OCI-LY7 (cell line): ENCODE measurements at regions not wholly inside any gene's neighbourhood (a gene's known extent, or its start where the extent isn't known, plus 50 kb on each side); places are given as distances from the start of the nearest gene placed in this dataset.

Source experiments
- BruUV-seq: library from RNA; stranded (reverse); fragments of 400-500 nt; replicated peaks from 2 replicates; lab custom pipeline; 2021; lab: Mats Ljungman, UMichigan
- CTCF ChIA-PET: fragments of 300-600 bp; sonication (Branson Sonifier 250); formaldehyde crosslinking; loops from one replicate; lab custom pipeline; 2022; ENCODE audit warnings: antibody characterized with exemption; ENCODE audit not compliant: unreplicated experiment; lab: Charles Lee
- POLR2A ChIA-PET: fragments of 300-600 bp; sonication (Branson Sonifier 250); formaldehyde crosslinking; loops from one replicate; lab custom pipeline; 2022; ENCODE audit warnings: antibody characterized with exemption; lab: Charles Lee
- DNase-seq: peaks from one replicate; pipeline ENCODE4 v3.0.0-alpha.2; 2015; ENCODE audit warnings: low spot score
- H2AFZ ChIP-seq: fragments of 200-600 bp; sonication (generic), shearing (Covaris generic); 2 replicates; pipeline ENCODE4 v1.6.1; 2014; ENCODE audit warnings: mild to moderate bottlenecking, antibody characterized with exemption, low read length, moderate library complexity
- H3K27ac ChIP-seq: fragments of 200-600 bp; sonication (generic); 2 replicates; pipeline ENCODE4 v1.5.1; 2014; ENCODE audit warnings: mixed run types, low read depth, mild to moderate bottlenecking, moderate library complexity, low read length, inconsistent platforms; ENCODE audit not compliant: poor library complexity, severe bottlenecking
- H3K36me3 ChIP-seq: fragments of 200-600 bp; sonication (generic); 2 replicates; pipeline ENCODE4 v1.6.1; 2014; ENCODE audit warnings: mild to moderate bottlenecking, antibody characterized with exemption, low read length, moderate library complexity, mixed read lengths; ENCODE audit not compliant: insufficient read depth
- H3K4me1 ChIP-seq: fragments of 200-600 bp; sonication (generic); 2 replicates; pipeline ENCODE4 v1.5.1; 2014; ENCODE audit warnings: mild to moderate bottlenecking, low read length; ENCODE audit not compliant: insufficient read depth, poor library complexity, severe bottlenecking
- H3K4me2 ChIP-seq: fragments of 200-600 bp; sonication (generic); 2 replicates; pipeline ENCODE4 v1.6.1; 2014; ENCODE audit warnings: mild to moderate bottlenecking, low read length
- H3K4me3 ChIP-seq: fragments of 200-600 bp; sonication (generic); 2 replicates; pipeline ENCODE4 v1.5.1; 2014; ENCODE audit warnings: mild to moderate bottlenecking, low read depth, low read length; ENCODE audit not compliant: poor library complexity, severe bottlenecking
- H3K79me2 ChIP-seq: fragments of 200-600 bp; sonication (generic); 2 replicates; pipeline ENCODE4 v1.6.1; 2016; ENCODE audit warnings: low read depth, mild to moderate bottlenecking, low read length, moderate library complexity, mixed read lengths; ENCODE audit not compliant: insufficient read depth
- H3K9me2 ChIP-seq: fragments of 200-600 bp; sonication (generic); 2 replicates; pipeline ENCODE4 v1.6.1; 2016; ENCODE audit warnings: mild to moderate bottlenecking, low read length, mixed read lengths; ENCODE audit not compliant: insufficient read depth
- H3K9me3 ChIP-seq: fragments of 200-600 bp; sonication (generic); 2 replicates; pipeline ENCODE4 v1.6.1; 2014; ENCODE audit warnings: mild to moderate bottlenecking, mixed run types, low read length, mixed read lengths
- H4K20me1 ChIP-seq: fragments of 200-600 bp; sonication (generic); 2 replicates; pipeline ENCODE4 v1.6.1; 2014; ENCODE audit warnings: mild to moderate bottlenecking, antibody characterized with exemption, low read length, moderate library complexity, mixed read lengths; ENCODE audit not compliant: insufficient read depth
- CTCF ChIP-seq: fragments of 200-600 bp; sonication (generic); conservative IDR thresholded peaks from 2 replicates; pipeline ENCODE4 v1.5.1; 2014; ENCODE audit warnings: mild to moderate bottlenecking, antibody characterized with exemption, low read length, moderate library complexity, mixed read lengths
- EZH2phosphoT487 ChIP-seq: fragments of 200-600 bp; sonication (generic); IDR thresholded peaks from 2 replicates; pipeline ENCODE4 v1.6.1; 2018; ENCODE audit warnings: low read depth, borderline replicate concordance, mild to moderate bottlenecking, mixed run types, antibody characterized with exemption, low read length, moderate library complexity, mixed read lengths
- intact Hi-C: fragments of 100-400 bp; cut with micrococcal nuclease; formaldehyde crosslinking; loops from one replicate; pipeline ENCODE4 v1.10.0; 2022; ENCODE audit not compliant: unreplicated experiment

DNA sequence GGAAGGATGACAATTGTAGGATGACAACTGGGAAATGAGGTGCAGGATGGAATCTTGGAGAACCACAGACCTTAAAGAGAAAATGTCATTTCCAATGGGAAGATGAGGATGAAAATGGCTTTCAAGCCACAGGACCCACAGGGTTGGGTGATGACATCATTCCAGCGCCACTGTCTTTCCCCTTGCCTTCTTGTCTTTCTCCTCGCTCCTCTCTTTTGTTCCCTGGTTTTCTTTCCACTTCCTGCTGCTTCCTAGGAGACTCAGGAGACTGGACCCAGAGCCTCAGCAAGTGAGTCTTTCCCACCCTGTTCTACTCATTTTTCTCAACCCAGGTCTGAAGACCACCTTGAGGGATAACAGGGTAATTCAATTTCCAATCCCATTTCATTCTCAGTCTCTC is 548.8 kb downstream of the FGF9 start:
- POLR2A ChIA-PET = no interaction called here
- BruUV-seq = no TSS peak
- TF ChIP-seq CTCF (no peak), EZH2phosphoT487 (no peak)

DNA sequence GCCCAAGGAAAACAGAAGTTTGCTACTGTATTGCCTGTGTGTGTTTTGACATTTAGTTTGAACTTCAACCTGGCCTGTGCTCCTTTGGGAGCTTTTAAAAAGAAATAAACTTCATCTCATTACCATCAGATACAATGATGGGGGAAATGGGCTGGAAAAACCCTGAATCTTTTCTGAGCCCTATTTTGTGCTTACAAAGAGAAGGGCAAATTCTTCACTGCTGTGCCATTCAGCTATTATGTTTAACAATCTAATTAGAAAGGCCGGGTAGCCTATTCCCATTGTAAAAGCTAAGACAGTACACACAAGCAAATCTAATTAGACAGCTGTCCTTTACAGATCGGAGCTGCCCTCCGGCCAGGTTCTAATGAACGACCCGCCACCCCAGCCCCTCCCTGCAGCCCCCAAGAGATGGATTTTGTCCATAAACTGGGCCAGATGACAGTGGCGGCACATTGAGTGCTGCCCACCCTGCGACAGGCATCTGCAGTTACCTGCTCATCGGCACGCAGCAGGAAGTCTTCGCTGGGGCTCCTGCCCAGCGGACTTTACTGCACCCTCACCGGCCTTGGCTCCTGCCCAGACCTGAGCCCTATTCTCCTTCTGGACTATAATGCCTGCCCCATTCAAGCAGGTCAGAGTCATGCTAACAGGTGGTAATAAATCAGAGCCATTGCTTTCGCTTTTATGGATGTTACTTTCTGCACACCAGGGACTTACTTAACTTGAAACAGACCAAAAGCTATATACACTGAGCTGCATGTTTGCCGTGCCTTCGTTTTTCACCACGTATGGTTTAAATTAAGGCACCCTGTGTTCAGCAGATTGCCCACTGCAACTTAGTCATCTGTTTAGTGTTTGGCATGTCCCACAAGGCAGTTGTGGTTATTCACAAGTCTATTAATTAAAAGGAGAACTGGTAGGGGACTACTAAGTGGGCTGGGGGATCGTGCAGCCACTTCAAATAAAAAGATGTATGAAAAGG is 549.6 kb downstream of the FGF9 start:
- DNase-seq = no peak
- CTCF ChIA-PET = no interaction called here
- TF ChIP-seq CTCF (no peak), EZH2phosphoT487 (no peak)

More for the DNA sequence above, 548.8 kb downstream of the FGF9 start:
- Histone ChIP-seq H3K36me3 (no peaks in the 10 kb centered on the region), H4K20me1 (no peaks in the 10 kb centered on the region), H3K4me3 (no peak overlapping the region), H3K4me2 (no peak overlapping the region), H3K4me1 (no peaks in the 10 kb centered on the region), H3K9me3 (no peaks in the 10 kb centered on the region), H3K79me2 (no peaks in the 10 kb centered on the region), H3K9me2 (no peaks in the 10 kb centered on the region), H2AFZ (no peak overlapping the region), H3K27ac (no peak overlapping the region)
- no peak for DNase-seq
- CTCF ChIA-PET = no interaction called here
- intact Hi-C loops = no loop called here

DNA sequence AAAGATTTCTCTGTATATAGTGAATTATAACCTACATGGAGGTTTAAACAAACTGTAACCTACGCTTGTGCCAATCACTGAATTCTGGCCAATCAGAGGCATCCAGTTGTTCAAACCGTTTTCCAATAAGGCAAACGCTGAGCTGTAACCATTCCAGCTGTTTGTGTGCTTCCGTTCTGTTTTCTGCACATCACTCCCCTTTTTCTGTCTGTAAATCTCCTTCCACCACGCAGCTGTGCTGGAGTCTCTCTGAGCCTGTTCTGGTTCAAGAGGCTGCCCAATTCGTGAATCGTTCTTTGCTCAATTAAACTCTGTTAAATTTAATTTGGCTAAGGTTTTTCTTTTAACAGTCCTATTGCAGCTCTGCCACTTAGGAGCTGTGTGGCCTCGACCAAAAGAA is 552.5 kb downstream of the FGF9 start:
- Histone ChIP-seq H4K20me1 (no peaks in the 10 kb centered on the region), H2AFZ (no peak overlapping the region), H3K9me2 (no peaks in the 10 kb centered on the region), H3K9me3 (no peaks in the 10 kb centered on the region), H3K79me2 (no peaks in the 10 kb centered on the region), H3K36me3 (no peaks in the 10 kb centered on the region), H3K4me3 (no peak overlapping the region), H3K4me1 (no peaks in the 10 kb centered on the region), H3K4me2 (no peak overlapping the region), H3K27ac (no peak overlapping the region)
- ChIA-PET CTCF (no interaction called here), POLR2A (no interaction called here)
- no peak for DNase-seq
- no peak for TF ChIP-seq EZH2phosphoT487
- no peak for TF ChIP-seq CTCF
- BruUV-seq = no TSS peak
- intact Hi-C loops = no loop called here

More for the DNA sequence above, 549.6 kb downstream of the FGF9 start:
- Histone ChIP-seq H3K9me3 (no peaks in the 10 kb centered on the region), H2AFZ (no peak overlapping the region), H4K20me1 (no peaks in the 10 kb centered on the region), H3K4me1 (no peaks in the 10 kb centered on the region), H3K4me2 (no peak overlapping the region), H3K9me2 (no peaks in the 10 kb centered on the region), H3K79me2 (no peaks in the 10 kb centered on the region), H3K4me3 (no peak overlapping the region), H3K27ac (no peak overlapping the region), H3K36me3 (no peaks in the 10 kb centered on the region)
- BruUV-seq = no TSS peak
- intact Hi-C loops = no loop called here
- POLR2A ChIA-PET = no interaction called here
